Fibroblast of villous mesenchyme (primary cell): ENCODE measurements at regions not wholly inside any gene's neighbourhood (a gene's known extent, or its start where the extent isn't known, plus 50 kb on each side); places are given as distances from the start of the nearest gene placed in this dataset.

ENCODE experiments used
- DNase-seq: peaks from one replicate; pipeline ENCODE4 v3.0.0-alpha.2; 2010; ENCODE audit warnings: low read depth
- H3K4me3 ChIP-seq: 2 replicates; pipeline ENCODE4 v1.5.1; 2011; ENCODE audit warnings: low read depth, mild to moderate bottlenecking, low read length
- TF ChIP-seq, protein P1 (sequence below): IDR thresholded peaks from 2 replicates; pipeline ENCODE4 v1.5.1; 2012; ENCODE audit warnings: low read depth, mild to moderate bottlenecking, low read length; ENCODE audit not compliant: insufficient read depth

DNA sequence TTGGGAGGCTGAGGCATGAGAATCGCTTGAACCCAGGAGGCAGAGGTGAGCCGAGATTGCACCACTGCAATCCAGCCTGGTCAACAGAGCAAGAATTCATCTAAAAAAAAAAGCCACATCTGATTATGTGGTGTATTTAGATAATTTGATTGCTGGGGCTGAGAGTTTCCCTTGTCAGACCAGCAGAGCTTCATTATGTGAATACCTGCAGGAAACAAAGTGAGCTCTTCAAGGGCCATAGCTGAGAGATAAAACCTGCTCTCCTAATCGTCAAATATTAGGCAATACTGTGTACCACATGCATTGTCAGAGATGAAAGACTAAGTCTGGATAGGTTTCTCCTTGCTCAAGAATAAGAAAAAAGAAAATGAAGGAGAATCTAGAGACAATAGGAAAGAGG lies 800.0 kb upstream of the IGFBP7 start:
- DNase-seq, result no peak
- TF ChIP-seq, protein P1, sequence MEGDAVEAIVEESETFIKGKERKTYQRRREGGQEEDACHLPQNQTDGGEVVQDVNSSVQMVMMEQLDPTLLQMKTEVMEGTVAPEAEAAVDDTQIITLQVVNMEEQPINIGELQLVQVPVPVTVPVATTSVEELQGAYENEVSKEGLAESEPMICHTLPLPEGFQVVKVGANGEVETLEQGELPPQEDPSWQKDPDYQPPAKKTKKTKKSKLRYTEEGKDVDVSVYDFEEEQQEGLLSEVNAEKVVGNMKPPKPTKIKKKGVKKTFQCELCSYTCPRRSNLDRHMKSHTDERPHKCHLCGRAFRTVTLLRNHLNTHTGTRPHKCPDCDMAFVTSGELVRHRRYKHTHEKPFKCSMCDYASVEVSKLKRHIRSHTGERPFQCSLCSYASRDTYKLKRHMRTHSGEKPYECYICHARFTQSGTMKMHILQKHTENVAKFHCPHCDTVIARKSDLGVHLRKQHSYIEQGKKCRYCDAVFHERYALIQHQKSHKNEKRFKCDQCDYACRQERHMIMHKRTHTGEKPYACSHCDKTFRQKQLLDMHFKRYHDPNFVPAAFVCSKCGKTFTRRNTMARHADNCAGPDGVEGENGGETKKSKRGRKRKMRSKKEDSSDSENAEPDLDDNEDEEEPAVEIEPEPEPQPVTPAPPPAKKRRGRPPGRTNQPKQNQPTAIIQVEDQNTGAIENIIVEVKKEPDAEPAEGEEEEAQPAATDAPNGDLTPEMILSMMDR, result no peak
- no peak overlapping the region for H3K4me3 ChIP-seq

DNA sequence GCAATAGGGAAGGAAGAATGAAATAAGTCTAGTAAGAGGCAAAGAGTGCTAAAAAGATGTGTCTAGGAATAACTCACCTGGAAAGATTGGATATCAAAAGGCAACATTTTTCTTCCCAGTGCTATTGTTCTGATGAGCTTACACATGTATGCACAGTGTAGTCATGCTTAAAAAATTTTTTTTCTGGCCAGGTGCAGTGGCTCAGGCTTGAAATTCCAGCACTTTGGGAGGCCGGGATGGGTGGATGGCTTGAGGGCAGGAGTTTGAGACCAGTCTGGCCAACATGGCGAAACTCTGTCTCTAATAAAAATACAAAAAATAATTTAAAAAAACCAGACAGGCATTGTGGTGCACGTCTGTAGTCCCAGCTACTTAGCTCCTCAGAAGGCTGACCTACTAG lies 795.8 kb upstream of the IGFBP7 start:
- TF ChIP-seq, protein P1, result no peak
- DNase-seq, result no peak
- no peak overlapping the region for H3K4me3 ChIP-seq

DNA sequence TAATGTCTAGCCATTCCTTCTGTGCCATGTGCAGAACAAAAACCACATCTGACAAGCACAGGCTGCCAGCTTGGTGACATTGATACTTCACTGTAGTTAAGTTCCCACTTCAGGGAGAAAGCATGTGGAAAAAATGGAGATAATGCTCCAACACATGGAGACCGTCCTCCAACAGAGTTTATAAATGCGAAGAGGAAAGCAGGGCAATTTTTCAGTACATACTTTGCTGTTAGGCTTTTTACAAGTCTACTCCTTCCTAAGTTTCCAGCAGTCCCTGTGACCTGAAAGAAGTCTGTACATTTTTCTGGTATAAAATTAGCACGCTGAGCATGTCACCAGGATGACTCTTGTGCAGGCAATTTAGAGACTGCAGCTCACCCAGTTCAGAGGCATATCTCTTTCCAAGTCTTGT lies 766.9 kb upstream of the IGFBP7 start:
- TF ChIP-seq, protein P1, result no peak
- H3K4me3 ChIP-seq, result no peak overlapping the region
- DNase-seq, result no peak

DNA sequence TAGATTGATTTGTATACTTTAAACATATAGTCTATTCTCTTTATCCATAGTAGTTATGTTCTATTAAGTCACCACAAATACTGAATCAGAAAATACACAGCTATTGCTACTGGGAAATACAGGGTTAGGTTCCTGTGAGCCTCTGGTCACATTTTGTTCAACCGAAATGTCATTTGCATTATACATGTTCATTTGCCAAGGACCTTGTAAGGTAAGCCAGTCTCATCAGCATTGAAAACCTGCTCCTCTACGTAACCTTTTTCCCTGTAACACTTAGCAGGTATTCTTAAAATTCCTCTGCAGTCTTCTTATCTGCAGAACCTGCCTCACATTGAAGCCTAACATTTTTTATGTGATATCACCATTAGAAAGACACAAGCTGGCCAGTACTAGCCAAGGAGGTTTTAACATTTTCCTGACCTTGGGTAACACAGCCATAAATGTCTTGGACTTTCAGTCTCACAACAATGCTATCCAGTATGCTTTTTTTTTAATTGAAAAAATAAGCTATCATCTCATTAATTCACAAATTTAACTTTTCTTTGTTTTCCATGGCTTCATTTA lies 765.7 kb upstream of the IGFBP7 start:
- TF ChIP-seq, protein P1, result no peak

DNA sequence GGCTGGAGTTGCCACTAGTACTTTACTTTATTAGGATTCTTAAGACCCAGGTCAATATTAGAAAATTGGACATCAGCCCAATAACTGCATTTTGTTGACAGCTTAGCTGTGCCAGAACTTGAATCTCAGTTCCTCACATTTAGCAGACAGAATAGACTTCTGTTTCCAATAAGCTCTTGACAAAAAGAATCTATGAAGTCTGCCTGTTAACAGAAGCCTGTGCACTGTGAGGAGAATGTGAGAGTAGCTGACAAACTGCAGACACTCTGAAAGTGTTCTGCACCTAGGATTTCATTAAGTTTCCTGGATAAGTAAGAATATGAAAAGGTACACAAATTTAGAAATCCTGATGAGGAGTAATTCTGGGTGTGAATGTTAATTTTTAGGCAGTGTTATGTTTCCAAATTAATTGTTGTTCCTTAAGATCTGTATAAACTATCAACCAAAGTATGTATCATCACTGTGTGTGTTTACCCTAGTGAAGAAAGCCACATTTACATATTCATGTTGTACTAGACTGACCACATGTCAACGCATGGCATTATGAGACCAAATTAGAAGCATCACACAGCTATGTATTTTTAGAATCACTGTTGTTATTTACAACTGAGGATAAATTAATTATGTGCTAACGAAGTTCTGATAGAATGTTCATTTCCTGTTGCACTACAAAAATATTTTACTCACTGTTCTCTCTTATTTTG lies 756.4 kb upstream of the IGFBP7 start:
- no peak overlapping the region for H3K4me3 ChIP-seq
- no peak for DNase-seq
- TF ChIP-seq, protein P1, result no peak

More for the DNA sequence above, 765.7 kb upstream of the IGFBP7 start:
- no peak overlapping the region for H3K4me3 ChIP-seq
- no peak for DNase-seq

DNA sequence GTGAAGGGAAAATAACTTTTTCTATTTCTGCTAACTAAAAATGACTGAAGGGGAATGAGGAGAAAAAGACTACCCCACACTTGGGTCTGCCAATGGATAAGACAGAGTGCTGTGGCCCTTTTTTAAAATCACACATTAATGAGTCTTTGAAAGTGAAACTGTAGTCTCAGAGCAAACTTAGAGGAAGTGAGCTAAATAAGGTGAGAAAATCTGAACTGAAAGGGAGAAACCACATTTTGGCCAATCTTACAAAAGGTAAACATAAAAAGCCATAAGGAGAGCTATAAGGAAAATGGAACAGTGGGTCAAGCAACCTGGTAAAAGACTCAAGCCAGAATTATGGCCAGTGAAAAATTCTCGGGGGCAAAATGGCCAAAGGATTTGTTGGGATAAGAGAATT lies 755.1 kb upstream of the IGFBP7 start:
- TF ChIP-seq, protein P1, result no peak
- H3K4me3 ChIP-seq, result no peak overlapping the region
- DNase-seq, result no peak

DNA sequence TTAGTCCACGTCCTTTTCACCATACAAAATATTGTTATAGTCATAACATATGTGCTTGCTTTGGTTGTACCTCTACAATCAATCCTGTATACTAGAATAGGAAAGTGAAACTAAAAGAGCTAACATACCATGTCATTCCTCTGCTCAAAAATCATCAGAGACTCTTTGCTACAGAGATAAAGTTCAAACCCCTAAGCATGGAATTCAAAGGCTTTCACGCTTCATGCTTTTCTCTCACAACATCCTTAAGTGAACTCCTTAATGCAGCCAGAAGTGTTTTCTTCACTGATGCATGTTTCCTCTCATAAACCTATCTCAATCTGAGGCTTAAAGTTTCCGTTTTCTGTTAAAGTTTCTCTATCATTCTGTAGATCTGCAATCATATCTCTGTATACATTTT lies 744.6 kb upstream of the IGFBP7 start:
- no peak overlapping the region for H3K4me3 ChIP-seq
- TF ChIP-seq, protein P1, result no peak
- no peak for DNase-seq
